A673 (cell line): ENCODE measurements at regions not wholly inside any gene's neighbourhood (a gene's known extent, or its start where the extent isn't known, plus 50 kb on each side); places are given as distances from the start of the nearest gene placed in this dataset.
A peak's percentile ranks its signal among the peaks of the same experiment; 100 is the strongest.

Experiments
- BruUV-seq: library from RNA; stranded (reverse); fragments of 400-500 nt; replicated peaks from 2 replicates; lab custom pipeline; 2021; lab: Mats Ljungman, UMichigan
- CTCF ChIA-PET: fragments of 300-600 bp; sonication (Branson Sonifier 250); formaldehyde crosslinking; loops from one replicate; lab custom pipeline; 2022; ENCODE audit warnings: antibody characterized with exemption; lab: Charles Lee
- POLR2A ChIA-PET: fragments of 300-600 bp; sonication (Branson Sonifier 250); formaldehyde crosslinking; loops from one replicate; lab custom pipeline; 2022; ENCODE audit warnings: antibody characterized with exemption; ENCODE audit not compliant: low non-redundant PET; lab: Charles Lee
- DNase-seq: peaks from one replicate; pipeline ENCODE4 v3.0.0-alpha.2; 2015; ENCODE audit warnings: low spot score
- H3K27ac ChIP-seq: fragments of 200-600 bp; sonication (generic); 2 replicates; pipeline ENCODE4 v1.5.1; 2016; ENCODE audit warnings: mixed run types, low read depth, mild to moderate bottlenecking, mixed read lengths, antibody characterized with exemption, low read length; ENCODE audit not compliant: poor library complexity, severe bottlenecking
- H3K27me3 ChIP-seq: fragments of 200-600 bp; sonication (generic); replicated peaks from 2 replicates; pipeline ENCODE4 v1.6.1; 2017; ENCODE audit warnings: mixed run types, low read depth, mild to moderate bottlenecking, mixed read lengths, antibody characterized with exemption, low read length; ENCODE audit not compliant: insufficient read depth, poor library complexity
- H3K36me3 ChIP-seq: fragments of 200-600 bp; sonication (generic); 2 replicates; pipeline ENCODE4 v1.6.1; 2016; ENCODE audit warnings: mixed run types, mild to moderate bottlenecking, mixed read lengths, antibody characterized with exemption, low read length; ENCODE audit not compliant: insufficient read depth, poor library complexity, severe bottlenecking
- H3K4me1 ChIP-seq: fragments of 200-600 bp; sonication (generic); 2 replicates; pipeline ENCODE4 v1.6.1; 2017; ENCODE audit warnings: mixed run types, mild to moderate bottlenecking, mixed read lengths, antibody characterized with exemption, low read length; ENCODE audit not compliant: insufficient read depth, poor library complexity, severe bottlenecking
- H3K4me3 ChIP-seq: fragments of 200-600 bp; sonication (generic); 2 replicates; pipeline ENCODE4 v1.5.1; 2016; ENCODE audit warnings: low read depth, mixed run types, mild to moderate bottlenecking, mixed read lengths, low read length; ENCODE audit not compliant: poor library complexity, severe bottlenecking
- H3K9me3 ChIP-seq: fragments of 200-600 bp; sonication (generic); 2 replicates; pipeline ENCODE4 v1.6.1; 2016; ENCODE audit warnings: mixed run types, low read depth, mild to moderate bottlenecking, mixed read lengths, antibody characterized with exemption, low read length; ENCODE audit not compliant: poor library complexity, severe bottlenecking
- EZH2 ChIP-seq: fragments of 200-600 bp; sonication (generic); IDR thresholded peaks from 2 replicates; pipeline ENCODE4 v1.6.1; 2017; ENCODE audit warnings: borderline replicate concordance, low read depth, mild to moderate bottlenecking, mixed read lengths, antibody characterized with exemption, low read length; ENCODE audit not compliant: poor library complexity, severe bottlenecking
- intact Hi-C: fragments of 100-400 bp; cut with micrococcal nuclease; formaldehyde crosslinking; loops from one replicate; pipeline ENCODE4 v1.10.0; 2022; ENCODE audit not compliant: unreplicated experiment
- TF ChIP-seq, protein P1 (sequence below): fragments of 300-800, 200-600 bp; sonication (generic); conservative IDR thresholded peaks from 2 replicates; pipeline ENCODE4 v1.5.1; 2017; ENCODE audit warnings: low read depth, mild to moderate bottlenecking, antibody characterized with exemption, low read length, moderate library complexity, mixed read lengths

DNA sequence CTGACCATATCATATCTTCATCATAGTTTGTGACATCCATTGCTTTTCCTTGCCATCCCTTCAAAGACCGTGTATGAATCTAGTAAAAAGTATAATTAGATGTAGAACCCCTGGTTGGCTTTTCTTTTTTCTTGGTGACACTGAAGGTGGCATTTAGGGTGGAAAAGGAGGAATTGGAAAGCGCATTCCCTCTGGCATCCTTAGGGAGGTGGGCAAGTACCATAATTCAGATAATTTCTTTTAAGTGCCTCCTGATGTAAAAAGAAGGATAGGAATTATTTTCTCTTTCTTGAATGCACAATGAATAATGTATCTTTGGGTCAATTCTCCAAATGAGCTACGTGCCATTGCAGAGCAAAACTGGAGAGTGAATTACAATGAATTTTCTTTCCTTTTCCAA, 73.2 kb upstream of the SMARCA2 start:
- POLR2A ChIA-PET = no interaction called here
- CTCF ChIA-PET = interaction anchor here (1.8 kb wide), 1 partner anchor 145 kb away, joined by 8 read pairs; no protein-coding TSS in a partner anchor
- no peak overlapping the region for H3K27ac ChIP-seq
- H3K4me1 ChIP-seq = no peaks in the 10 kb centered on the region
- peak; percentile 27 for DNase-seq
- BruUV-seq = no TSS peak
- H3K36me3 ChIP-seq = no peaks in the 10 kb centered on the region
- intact Hi-C loops = loop anchor here (5.0 to 10.0 kb wide), 2 partner anchors 145 to 243 kb away; no protein-coding TSS in a partner anchor
- H3K27me3 ChIP-seq = no peaks in the 10 kb centered on the region
- TF ChIP-seq, protein P1, sequence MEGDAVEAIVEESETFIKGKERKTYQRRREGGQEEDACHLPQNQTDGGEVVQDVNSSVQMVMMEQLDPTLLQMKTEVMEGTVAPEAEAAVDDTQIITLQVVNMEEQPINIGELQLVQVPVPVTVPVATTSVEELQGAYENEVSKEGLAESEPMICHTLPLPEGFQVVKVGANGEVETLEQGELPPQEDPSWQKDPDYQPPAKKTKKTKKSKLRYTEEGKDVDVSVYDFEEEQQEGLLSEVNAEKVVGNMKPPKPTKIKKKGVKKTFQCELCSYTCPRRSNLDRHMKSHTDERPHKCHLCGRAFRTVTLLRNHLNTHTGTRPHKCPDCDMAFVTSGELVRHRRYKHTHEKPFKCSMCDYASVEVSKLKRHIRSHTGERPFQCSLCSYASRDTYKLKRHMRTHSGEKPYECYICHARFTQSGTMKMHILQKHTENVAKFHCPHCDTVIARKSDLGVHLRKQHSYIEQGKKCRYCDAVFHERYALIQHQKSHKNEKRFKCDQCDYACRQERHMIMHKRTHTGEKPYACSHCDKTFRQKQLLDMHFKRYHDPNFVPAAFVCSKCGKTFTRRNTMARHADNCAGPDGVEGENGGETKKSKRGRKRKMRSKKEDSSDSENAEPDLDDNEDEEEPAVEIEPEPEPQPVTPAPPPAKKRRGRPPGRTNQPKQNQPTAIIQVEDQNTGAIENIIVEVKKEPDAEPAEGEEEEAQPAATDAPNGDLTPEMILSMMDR = peak; percentile 57
- no peak for TF ChIP-seq EZH2
- H3K9me3 ChIP-seq = no peaks in the 10 kb centered on the region
- no peak overlapping the region for H3K4me3 ChIP-seq

DNA sequence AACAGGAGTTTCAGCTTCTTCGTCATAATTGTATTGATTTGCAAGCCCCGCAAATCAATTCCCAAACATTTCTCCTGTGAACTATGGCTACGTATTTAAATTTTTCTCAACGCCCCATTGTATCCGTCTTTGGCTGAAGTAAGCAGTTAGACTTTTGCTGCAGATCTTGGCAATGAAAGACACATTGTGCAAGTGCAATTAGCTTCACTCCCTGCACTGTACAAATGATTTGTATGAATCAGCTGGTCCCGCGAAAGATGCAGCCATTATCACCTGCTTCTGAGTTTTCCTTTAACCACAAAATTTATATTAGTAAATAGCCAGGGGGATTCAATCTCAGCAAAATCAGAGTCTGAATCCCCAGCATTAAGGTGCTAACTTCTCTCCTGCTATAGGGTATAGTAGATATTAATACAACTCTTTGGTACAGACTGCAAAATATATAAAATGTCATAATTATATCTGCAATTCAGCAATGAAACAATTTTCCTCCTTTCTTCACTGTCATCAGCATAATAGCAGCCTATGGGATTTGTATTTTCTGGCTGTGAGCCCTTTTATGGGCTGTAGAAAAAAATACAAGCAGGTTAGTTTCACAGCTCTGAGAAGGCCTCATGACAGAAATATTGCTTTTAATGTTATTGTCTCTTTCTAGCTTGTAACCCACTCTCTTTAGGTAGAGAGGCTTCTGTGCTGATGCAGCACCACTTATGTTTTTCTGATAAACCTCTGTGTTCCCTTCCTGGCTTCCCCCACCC, 68.4 kb upstream of the SMARCA2 start:
- Histone ChIP-seq H3K36me3 (no peaks in the 10 kb centered on the region), H3K9me3 (no peaks in the 10 kb centered on the region), H3K4me3 (no peak overlapping the region), H3K27ac (no peak overlapping the region), H3K4me1 (no peaks in the 10 kb centered on the region), H3K27me3 (peaks cover 5% of the 10 kb centered on the region)
- no peak for TF ChIP-seq EZH2
- TF ChIP-seq, protein P1 = no peak
- no peak for DNase-seq
- ChIA-PET POLR2A (interaction anchor here (0.6 kb wide), 1 partner anchor 36 kb away, joined by 3 read pairs; no protein-coding TSS in a partner anchor), CTCF (no interaction called here)
- intact Hi-C loops = loop anchor here (5.0 to 10.0 kb wide), 2 partner anchors 126 to 238 kb away; no protein-coding TSS in a partner anchor
- BruUV-seq = no TSS peak

DNA sequence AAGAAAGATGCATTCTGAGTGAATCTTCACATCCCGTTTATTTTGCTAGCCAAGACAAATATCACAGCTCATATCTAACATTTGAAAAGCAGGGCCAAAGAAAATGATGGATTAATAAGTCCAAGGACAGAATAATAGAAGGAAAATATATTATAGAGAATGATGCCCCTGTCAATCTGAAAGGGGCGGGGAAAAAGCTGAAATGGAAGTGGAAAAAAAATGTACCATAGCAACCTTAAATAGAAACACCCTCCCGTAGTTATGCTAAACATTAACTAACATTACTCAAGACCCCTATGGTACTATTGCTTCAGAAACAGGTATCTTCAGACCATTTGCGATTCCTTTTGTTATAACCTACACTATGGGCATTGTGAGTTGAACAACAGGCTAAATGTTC, 67.7 kb upstream of the SMARCA2 start:
- BruUV-seq = no TSS peak
- CTCF ChIA-PET = no interaction called here

More for the DNA sequence above, 67.7 kb upstream of the SMARCA2 start:
- H3K27me3 ChIP-seq = peaks cover 7% of the 10 kb centered on the region
- no peaks in the 10 kb centered on the region for H3K4me1 ChIP-seq
- POLR2A ChIA-PET = no interaction called here
- TF ChIP-seq EZH2 = no peak
- TF ChIP-seq, protein P1 = no peak
- DNase-seq = no peak
- no peak overlapping the region for H3K4me3 ChIP-seq
- intact Hi-C loops = loop anchor here (5.0 to 10.0 kb wide), 2 partner anchors 125 to 237 kb away; no protein-coding TSS in a partner anchor
- H3K9me3 ChIP-seq = no peaks in the 10 kb centered on the region
- no peak overlapping the region for H3K27ac ChIP-seq
- H3K36me3 ChIP-seq = no peaks in the 10 kb centered on the region
